ENCODE measurements at regions not wholly inside any gene's neighbourhood (a gene's known extent, or its start where the extent isn't known, plus 50 kb on each side); places are given as distances from the start of the nearest gene placed in this dataset.

- TF ChIP-seq CTCF (IDR thresholded peaks at IDR 0.05; ENCODE audit: low read length) (no peak), EZH2 (optimal IDR thresholded peaks at IDR 0.05; ENCODE audit: low read depth, low read length) (no peak)
Measured at GRCh38 chr3:158935846-158936245, 134.0 kb downstream of the MFSD1 start.

Measured in MM.1S (cell line).